Pancreas (tissue), 10 donors: ENCODE measurements at regions not wholly inside any gene's neighbourhood (a gene's known extent, or its start where the extent isn't known, plus 50 kb on each side); places are given as distances from the start of the nearest gene placed in this dataset.
"Not testable (repeated sequence)": the region's sequence is repeated elsewhere in the genome, so short reads cannot be mapped to it uniquely, and the experiment has no call there.

Experiments used
- ATAC-seq, 4 donors: fragments of 200-7000 bp; cut with Tn5 transposase; one replicate each; pipeline versions ENCODE4 v1.8.0 to v1.9.1; 2020; ENCODE audit warnings: mild to moderate bottlenecking in 4 of 4, moderate library complexity in 4 of 4
- DNase-seq, 6 donors: peaks; one replicate each; pipeline ENCODE4 v3.0.0-alpha.2; 2020
- FAIRE-seq: peaks from 2 replicates; lab custom pipeline; 2012; peaks lifted over from hg19 to GRCh38; lab: Jason Lieb, UNC
- H3K27ac ChIP-seq, 4 donors: fragments of 200-600 bp; sonication (generic); 1 replicate in 3 of 4; 2 replicates in 1 of 4; pipeline versions ENCODE4 v1.5.0 to v1.8.0; 2020
- H3K27me3 ChIP-seq, 4 donors: fragments of 200-600 bp; one replicate each; pipeline ENCODE4 v1.8.0; 2021
- H3K36me3 ChIP-seq, 3 donors: fragments of 200-600 bp; sonication (generic) in 1 of 3; one replicate each; pipeline versions ENCODE4 v1.5.0 to v1.8.0; 2020 to 2021
- H3K4me1 ChIP-seq, 3 donors: fragments of 200-600 bp; one replicate each; pipeline ENCODE4 v1.8.0; 2021
- H3K4me3 ChIP-seq, 4 donors: fragments of 200-600 bp; sonication (generic) in 2 of 4; one replicate each; pipeline versions ENCODE4 v1.5.0 to v1.8.0; 2020 to 2021
- H3K9me3 ChIP-seq, 4 donors: fragments of 200-600 bp; one replicate each; pipeline ENCODE4 v1.8.0; 2021
- CTCF ChIP-seq, 4 donors: fragments of 200-600 bp; sonication (generic) in 3 of 4; IDR thresholded peaks; one replicate each; pipeline versions ENCODE4 v1.5.0 to v1.8.0; 2021; ENCODE audit warnings: antibody characterized with exemption in 4 of 4
- WGBS, 2 donors: extraction: QIAGEN DNeasy Blood & Tissue Kit; methylation state at CpG; one replicate each; pipeline ENCODE4 v1.1.7; 2013; 5-methylcytosine and 5-hydroxymethylcytosine counted together
- intact Hi-C, 3 donors: fragments of 100-400 bp; cut with DNase I; formaldehyde crosslinking; loops; one replicate each; pipeline versions ENCODE4 v1.11.1 to v1.14.2; 2022
- donor health status: healthy with polysubstance abuse.
- donor health status: DM: no; HTN: no; CAD: no; lungs with moderate emphysema.
- donor health status: DM: no; HTN: no; CAD: no.
- donor health status: control.
- donor health status: control.
- donor health status: Bipolar disorder and iron deficiency.
- donor health status: DM: yes; HTN: yes; CAD: no.
- donor health status: DM: no; HTN: no; CAD: no.
- donor health status: DM: no; HTN: no; CAD: no.
- donor health status: DM: yes; HTN: yes; CAD: no.

DNA sequence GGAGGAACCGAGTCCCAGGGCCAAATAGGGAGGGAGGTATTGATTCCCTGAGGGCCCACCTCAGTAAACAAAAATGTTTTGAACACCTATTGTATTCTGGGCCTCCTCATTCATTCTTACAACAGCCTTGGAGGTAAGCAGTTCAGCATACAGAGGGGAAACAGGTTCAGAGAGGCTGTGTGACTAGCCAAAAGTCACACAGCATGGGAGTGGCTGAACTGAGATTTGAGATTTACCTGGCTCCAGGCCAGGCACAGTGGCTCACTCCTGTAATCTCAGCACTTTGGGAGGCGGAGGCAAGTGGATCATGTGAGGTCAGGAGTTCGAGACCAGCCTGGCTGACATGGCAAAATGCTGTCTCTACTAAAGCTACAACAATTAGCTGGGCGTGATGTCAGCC, 107.2 kb downstream of the TMEM130 start:
- intact Hi-C loops: no loop called here
- Histone ChIP-seq H3K36me3 (no peaks in the 10 kb centered on the region), H3K9me3 (no peaks in the 10 kb centered on the region), H3K4me1 (no peaks in the 10 kb centered on the region), H3K27me3 (no peaks in the 10 kb centered on the region), H3K27ac (no peak overlapping the region), H3K4me3 (no peak overlapping the region)
- WGBS, 2 donors: 39 to 54% methylated on average over 4 of the region's 4 CpGs
- ATAC-seq (no peak), DNase-seq (no peak), FAIRE-seq (no peak)
- TF ChIP-seq CTCF (IDR thresholded peaks at IDR 0.05): no peak

DNA sequence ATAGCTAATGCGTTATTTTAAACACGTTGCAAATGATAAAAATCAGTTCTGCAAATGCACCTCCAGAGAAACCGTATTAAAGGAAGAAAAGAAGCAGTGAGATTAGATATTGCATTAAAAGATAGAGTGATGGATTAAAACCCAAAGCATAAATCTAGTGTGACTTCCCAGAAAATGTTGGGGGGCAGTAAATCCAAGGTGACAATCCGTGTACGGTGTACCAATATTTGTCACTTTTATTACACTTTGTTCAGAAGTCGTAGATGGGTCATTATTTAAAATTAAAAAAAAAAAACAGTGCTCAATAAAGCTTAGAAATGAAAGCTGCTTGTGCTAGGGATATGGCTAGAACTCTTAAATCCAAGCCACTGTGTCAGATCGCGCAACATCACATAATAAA, 106.4 kb downstream of the TMEM130 start:
- WGBS, 2 donors: 63 to 66% methylated on average over 8 of the region's 8 CpGs
- no peak for FAIRE-seq
- no peak for DNase-seq
- Histone ChIP-seq H3K4me1 (no peaks in the 10 kb centered on the region), H3K27ac (no peak overlapping the region), H3K4me3 (no peak overlapping the region), H3K9me3 (no peaks in the 10 kb centered on the region), H3K36me3 (no peaks in the 10 kb centered on the region), H3K27me3 (no peaks in the 10 kb centered on the region)
- TF ChIP-seq CTCF (IDR thresholded peaks at IDR 0.05): no peak
- intact Hi-C loops: no loop called here
- no peak for ATAC-seq

GRCh38 chr7:98764946-98765345, 104.9 kb downstream of the TMEM130 start:
- Histone ChIP-seq H3K9me3 (no peaks in the 10 kb centered on the region), H3K27me3 (no peaks in the 10 kb centered on the region), H3K4me3 (no peak overlapping the region), H3K4me1 (no peaks in the 10 kb centered on the region), H3K36me3 (no peaks in the 10 kb centered on the region), H3K27ac (no peak overlapping the region)
- 65 to 74% methylated on average over 8 of the region's 8 CpGs for WGBS, 2 donors
- no peak for ATAC-seq
- FAIRE-seq: no peak
- DNase-seq: no peak
- intact Hi-C loops: no loop called here
- no peak for TF ChIP-seq CTCF (IDR thresholded peaks at IDR 0.05)

DNA sequence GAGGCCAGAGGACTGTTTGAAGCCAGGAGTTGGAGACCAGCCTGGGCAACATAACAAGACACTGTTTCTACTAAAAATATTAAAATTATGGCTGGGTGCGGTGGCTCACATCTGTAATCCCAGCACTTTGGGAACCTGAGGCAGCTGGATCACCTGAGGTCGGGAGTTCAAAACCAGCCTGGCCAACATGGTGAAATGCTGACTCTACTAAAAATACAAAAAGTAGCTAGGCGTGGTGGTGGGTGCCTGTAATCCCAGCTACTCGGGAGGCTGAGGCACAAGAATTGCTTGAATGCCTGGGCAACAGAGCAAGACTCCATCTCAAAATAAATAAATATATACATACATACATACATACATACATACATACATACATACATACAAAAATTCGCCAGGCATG, 99.7 kb downstream of the TMEM130 start:
- not testable (repeated sequence) for ATAC-seq

DNA sequence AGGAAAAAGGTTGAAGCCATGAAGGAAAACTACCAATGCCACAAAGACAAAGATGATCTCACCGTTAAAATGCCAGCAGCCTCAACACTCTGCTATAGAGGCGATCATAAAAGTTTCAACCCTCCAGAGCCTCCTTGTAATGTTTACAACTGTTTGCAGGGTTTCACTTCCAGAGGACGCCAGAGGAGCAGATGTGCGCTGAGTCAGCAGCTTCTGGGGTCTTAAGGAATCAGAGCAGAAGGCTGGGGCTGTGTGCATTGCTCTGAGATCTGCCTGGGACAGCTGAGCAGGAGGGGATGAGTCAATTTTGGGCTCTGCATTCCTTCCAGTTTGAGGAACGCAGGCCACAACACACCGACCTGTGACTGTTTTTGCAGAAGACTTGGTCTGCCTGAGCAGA, 98.3 kb downstream of the TMEM130 start:
- WGBS, 2 donors: 45 to 47% methylated on average over 6 of the region's 6 CpGs
- no peak overlapping the region for H3K27ac ChIP-seq
- FAIRE-seq (no peak), ATAC-seq (peak in 1 of 4 donors; percentile 79), DNase-seq (peak in 1 of 6 donors; percentile 38)
- H3K9me3 ChIP-seq: no peaks in the 10 kb centered on the region
- TF ChIP-seq CTCF (IDR thresholded peaks at IDR 0.05): no peak
- no peaks in the 10 kb centered on the region for H3K4me1 ChIP-seq
- intact Hi-C loops: no loop called here
- H3K4me3 ChIP-seq: no peak overlapping the region
- H3K27me3 ChIP-seq: no peaks in the 10 kb centered on the region
- no peaks in the 10 kb centered on the region for H3K36me3 ChIP-seq

More for the DNA sequence above, 99.7 kb downstream of the TMEM130 start:
- H3K4me1 ChIP-seq, H3K36me3 ChIP-seq, H3K9me3 ChIP-seq, H3K4me3 ChIP-seq, DNase-seq, H3K27me3 ChIP-seq, intact Hi-C loops, FAIRE-seq, H3K27ac ChIP-seq: not testable (repeated sequence)
- WGBS, 2 donors: 76 to 90% methylated on average over 5 of the region's 5 CpGs
